Body of pancreas (tissue), 4 donors: ENCODE measurements at regions not wholly inside any gene's neighbourhood (a gene's known extent, or its start where the extent isn't known, plus 50 kb on each side); places are given as distances from the start of the nearest gene placed in this dataset.
A peak's percentile ranks its signal among the peaks of the same experiment; 100 is the strongest.

Source experiments
- ATAC-seq: fragments of 150-250 bp; one replicate; pipeline ENCODE4 v1.9.1; 2016
- DNase-seq, 4 donors: peaks; one replicate each; pipeline ENCODE4 v3.0.0-alpha.2; 2019
- H3K27ac ChIP-seq, 4 donors: fragments of 200-600 bp; sonication (generic); 1 replicate in 3 of 4; 2 replicates in 1 of 4; pipeline versions ENCODE4 v1.5.1 to v1.6.1; 2016 to 2019; ENCODE audit warnings: mild to moderate bottlenecking in 1 of 4, mixed read lengths in 1 of 4, moderate library complexity in 1 of 4
- H3K27me3 ChIP-seq, 2 donors: fragments of 200-600 bp; sonication (generic); one replicate each; pipeline ENCODE4 v1.6.0; 2016; ENCODE audit warnings: mild to moderate bottlenecking in 1 of 2
- H3K36me3 ChIP-seq, 2 donors: fragments of 200-600 bp; sonication (generic); replicated peaks in 1 of 2; 2 replicates each; pipeline ENCODE4 v1.5.1; 2016; ENCODE audit warnings: low read depth in 2 of 2; ENCODE audit not compliant: insufficient read depth in 1 of 2
- H3K4me1 ChIP-seq: fragments of 200-600 bp; sonication (generic); one replicate; pipeline ENCODE4 v1.6.0; 2016
- H3K4me3 ChIP-seq, 2 donors: fragments of 200-600 bp; sonication (generic); 1 replicate in 1 of 2; 2 replicates in 1 of 2; pipeline ENCODE4 v1.5.1; 2016 to 2019
- H3K9me3 ChIP-seq, 3 donors: fragments of 200-600 bp; sonication (generic); 1 replicate in 2 of 3; 2 replicates in 1 of 3; pipeline ENCODE4 v1.5.1; 2016
- CTCF ChIP-seq, 7 experiments: fragments of 450-650 bp in 4 of 7; fragments of 200-600 bp in 3 of 7; sonication (generic) in 3 of 7; IDR thresholded peaks; one replicate each; pipeline ENCODE4 v1.5.1; 2016 to 2019; ENCODE audit warnings: antibody characterized with exemption in 7 of 7
- POLR2A ChIP-seq, 3 donors: fragments of 450-650 bp; IDR thresholded peaks; one replicate each; pipeline ENCODE4 v1.6.1; 2016; ENCODE audit warnings: antibody characterized with exemption in 3 of 3, mild to moderate bottlenecking in 2 of 3
- WGBS, 2 donors: methylation state at CpG; one replicate each; pipeline ENCODE4 v1.1.5; 2017; 5-methylcytosine and 5-hydroxymethylcytosine counted together
- intact Hi-C: fragments of 100-400 bp; cut with DNase I; formaldehyde crosslinking; loops from one replicate; pipeline ENCODE4 v1.15.1; 2023

GRCh38 chr4:121477079-121477478 lies 96.3 kb upstream of the QRFPR start:
- TF ChIP-seq CTCF (IDR thresholded peaks at IDR 0.05), result no peak
- H3K4me3 ChIP-seq, result no peak overlapping the region
- H3K27ac ChIP-seq, result no peak overlapping the region
- H3K9me3 ChIP-seq, result no peaks in the 10 kb centered on the region
- H3K4me1 ChIP-seq, result no peaks in the 10 kb centered on the region
- ATAC-seq (no peak), DNase-seq (no peak)
- H3K36me3 ChIP-seq, result no peaks in the 10 kb centered on the region
- no peaks in the 10 kb centered on the region for H3K27me3 ChIP-seq
- WGBS, 2 donors, result 56 to 62% methylated on average over 1 of the region's 1 CpG
- intact Hi-C loops, result no loop called here

GRCh38 chr4:121472937-121473721 lies 92.3 kb upstream of the QRFPR start:
- Histone ChIP-seq H3K9me3 (no peaks in the 10 kb centered on the region), H3K27ac (no peak overlapping the region), H3K4me3 (no peak overlapping the region), H3K27me3 (no peaks in the 10 kb centered on the region), H3K4me1 (no peaks in the 10 kb centered on the region), H3K36me3 (no peaks in the 10 kb centered on the region)
- TF ChIP-seq CTCF (IDR thresholded peaks at IDR 0.05) (no peak), POLR2A (IDR thresholded peaks at IDR 0.05) (no peak)
- intact Hi-C loops, result no loop called here
- no peak for DNase-seq
- 48 to 54% methylated on average over 2 of the region's 2 CpGs for WGBS, 2 donors
- no peak for ATAC-seq

- Histone ChIP-seq H3K27ac (no peak overlapping the region), H3K4me1 (no peaks in the 10 kb centered on the region), H3K36me3 (no peaks in the 10 kb centered on the region), H3K4me3 (no peak overlapping the region), H3K27me3 (no peaks in the 10 kb centered on the region), H3K9me3 (no peaks in the 10 kb centered on the region)
- no peak for TF ChIP-seq POLR2A (IDR thresholded peaks at IDR 0.05)
- TF ChIP-seq CTCF (IDR thresholded peaks at IDR 0.05), result no peak
- DNase-seq (no peak), ATAC-seq (no peak)
- WGBS, 2 donors, result 47 to 61% methylated on average over 2 of the region's 2 CpGs
- intact Hi-C loops, result no loop called here
Observed at GRCh38 chr4:121464854-121465253, 84.0 kb upstream of the QRFPR start.

- Histone ChIP-seq H3K4me1 (no peaks in the 10 kb centered on the region), H3K36me3 (no peaks in the 10 kb centered on the region), H3K27ac (no peak overlapping the region), H3K27me3 (no peaks in the 10 kb centered on the region), H3K4me3 (no peak overlapping the region), H3K9me3 (no peaks in the 10 kb centered on the region)
- TF ChIP-seq CTCF (IDR thresholded peaks at IDR 0.05) (peak; percentile 36 to 60 (median 55)), POLR2A (IDR thresholded peaks at IDR 0.05) (no peak)
- WGBS, 2 donors, result 26 to 30% methylated on average over 5 of the region's 5 CpGs
- DNase-seq (peak; percentile 44 to 69 (median 56)), ATAC-seq (peak; percentile 62)
- intact Hi-C loops, result no loop called here
Observed at GRCh38 chr4:121462660-121463261, 81.9 kb upstream of the QRFPR start.

GRCh38 chr4:121459026-121459425 lies 78.2 kb upstream of the QRFPR start:
- DNase-seq, result no peak
- Histone ChIP-seq H3K4me3 (no peak overlapping the region), H3K36me3 (no peaks in the 10 kb centered on the region), H3K27ac (no peak overlapping the region), H3K4me1 (no peaks in the 10 kb centered on the region), H3K9me3 (no peaks in the 10 kb centered on the region), H3K27me3 (no peaks in the 10 kb centered on the region)
- intact Hi-C loops, result no loop called here
- TF ChIP-seq POLR2A (IDR thresholded peaks at IDR 0.05) (no peak), CTCF (IDR thresholded peaks at IDR 0.05) (no peak)
- whole genome bisulfite sequencing, 2 donors, result 73 to 82% methylated on average over 2 of the region's 2 CpGs
- ATAC-seq, result no peak
